ENCODE measurements at regions not wholly inside any gene's neighbourhood (a gene's known extent, or its start where the extent isn't known, plus 50 kb on each side); places are given as distances from the start of the nearest gene placed in this dataset.
A peak's percentile ranks its signal among the peaks of the same experiment; 100 is the strongest.
"Not testable (repeated sequence)": the region's sequence is repeated elsewhere in the genome, so short reads cannot be mapped to it uniquely, and the experiment has no call there.

DNA sequence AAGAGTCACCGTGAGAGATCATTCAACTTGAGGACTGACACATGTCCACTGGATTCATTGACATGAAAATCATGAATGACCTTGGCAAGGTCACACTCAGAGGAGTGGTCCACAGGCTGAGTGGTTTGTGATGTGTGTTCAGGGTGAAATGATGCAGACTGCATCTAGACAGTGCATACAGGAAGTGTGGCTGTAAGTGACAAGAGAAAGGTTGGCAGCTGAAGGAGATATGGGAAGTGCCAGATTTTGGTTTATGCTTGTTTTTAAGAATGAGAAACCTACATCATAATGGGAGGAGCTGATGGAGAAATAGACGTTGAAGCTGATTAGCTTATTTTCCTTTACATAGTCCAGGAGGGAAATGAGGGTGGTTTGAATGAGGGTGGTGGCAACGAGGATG is 64.8 kb upstream of the VIPR2 start:
- no peak for DNase-seq (ENCODE audit: low read depth)

DNA sequence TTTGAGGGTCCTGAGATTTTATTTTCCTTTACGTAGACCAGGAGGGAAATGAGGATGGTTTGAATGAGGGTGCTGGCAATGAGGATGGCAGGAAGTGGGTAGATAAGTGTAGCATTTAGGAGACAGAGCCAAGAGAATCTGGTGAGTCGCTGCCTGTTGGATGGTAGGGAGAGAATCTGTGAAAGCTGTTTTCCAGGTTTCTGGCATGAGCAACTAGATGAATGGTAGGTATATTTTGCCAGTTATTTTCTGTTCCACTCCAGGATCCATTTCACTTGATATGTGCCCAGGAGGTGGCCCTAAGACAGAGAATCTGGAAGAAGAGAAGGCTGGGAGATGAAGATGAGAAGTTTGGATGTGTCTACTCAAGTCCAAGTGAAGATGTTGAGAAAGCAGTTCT is 63.3 kb upstream of the VIPR2 start:
- DNase-seq (ENCODE audit: low read depth) = no peak

- DNase-seq (ENCODE audit: low read depth) = no peak
Observed at GRCh38 chr7:159207393-159207792, 62.7 kb upstream of the VIPR2 start.

DNA sequence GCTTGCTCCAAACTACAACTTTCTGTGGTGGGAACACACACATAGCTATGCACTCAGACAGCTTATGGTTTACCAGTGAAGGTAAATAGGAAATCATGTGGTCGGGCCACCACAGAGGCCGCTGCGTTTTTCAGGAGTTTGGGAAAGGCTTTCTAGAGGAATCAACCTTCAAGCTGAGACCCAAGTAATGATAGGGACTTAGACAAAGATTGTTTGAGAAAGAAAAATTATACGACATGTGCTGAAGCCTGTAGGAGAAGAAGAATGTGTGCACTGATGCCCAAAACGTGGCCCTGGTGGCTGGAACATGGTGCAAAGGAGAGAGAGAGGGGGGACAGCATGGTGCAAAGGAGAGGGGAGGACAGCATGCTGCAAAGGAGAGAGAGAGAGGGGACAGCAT is 61.2 kb upstream of the VIPR2 start:
- no peak for DNase-seq (ENCODE audit: low read depth)

- no peak for DNase-seq (ENCODE audit: low read depth)
Observed at GRCh38 chr7:159204664-159205063, 60.0 kb upstream of the VIPR2 start.

- not testable (repeated sequence) for DNase-seq (ENCODE audit: low read depth)
Observed at GRCh38 chr7:159203253-159203652, 58.6 kb upstream of the VIPR2 start.

- DNase-seq (ENCODE audit: low read depth) = peak; percentile 4
Observed at GRCh38 chr7:159201722-159202330, 57.2 kb upstream of the VIPR2 start.

- no peak for DNase-seq (ENCODE audit: low read depth)
Observed at GRCh38 chr7:159200421-159200820, 55.8 kb upstream of the VIPR2 start.

- no peak for DNase-seq (ENCODE audit: low read depth)
Observed at GRCh38 chr7:159198016-159198724, 53.5 kb upstream of the VIPR2 start.

DNA sequence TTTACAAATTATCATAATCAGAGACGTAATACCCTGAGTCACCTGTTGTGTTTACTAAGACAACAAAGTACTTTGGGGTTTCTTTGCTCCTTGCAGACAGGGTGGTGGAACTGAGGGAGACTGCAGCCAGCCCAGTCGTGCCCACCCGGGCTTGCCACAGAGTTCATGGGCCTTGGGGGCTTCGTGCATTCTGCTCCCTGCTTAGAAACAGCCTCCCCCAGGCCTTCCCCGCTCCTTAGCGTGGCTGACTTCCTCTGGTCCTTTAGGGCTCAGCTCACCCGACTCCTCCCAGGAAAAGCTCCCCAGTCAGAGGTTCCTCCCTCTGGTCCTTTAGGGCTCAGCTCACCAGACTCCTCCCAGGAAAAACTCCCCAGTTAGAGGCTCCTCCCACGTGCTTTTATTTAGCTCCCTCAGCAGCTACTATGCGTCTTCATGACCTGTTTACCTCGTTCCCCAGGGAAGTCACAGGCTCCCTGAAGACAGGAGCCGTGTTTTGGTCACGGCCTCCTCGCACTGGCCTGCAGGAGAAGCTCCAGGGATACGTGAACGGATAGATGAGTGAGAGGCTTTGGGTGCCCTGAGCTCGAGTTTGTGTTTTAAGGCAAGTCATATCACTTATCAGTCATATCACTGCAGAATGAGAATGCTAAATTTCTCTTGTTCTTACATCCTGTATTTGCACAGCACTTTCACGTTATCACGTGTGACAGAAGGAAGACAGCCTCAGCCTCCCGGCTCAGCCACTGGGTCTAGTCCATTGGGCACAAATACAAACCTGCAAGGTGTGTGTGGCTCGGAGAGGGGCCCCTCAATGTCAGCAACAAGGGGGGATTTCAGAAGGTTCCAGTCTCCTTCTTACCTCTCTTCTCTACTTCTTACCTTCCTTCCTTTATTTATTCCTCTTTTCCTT is 52.7 kb upstream of the VIPR2 start:
- DNase-seq (ENCODE audit: low read depth) = peak; percentile 43

DNA sequence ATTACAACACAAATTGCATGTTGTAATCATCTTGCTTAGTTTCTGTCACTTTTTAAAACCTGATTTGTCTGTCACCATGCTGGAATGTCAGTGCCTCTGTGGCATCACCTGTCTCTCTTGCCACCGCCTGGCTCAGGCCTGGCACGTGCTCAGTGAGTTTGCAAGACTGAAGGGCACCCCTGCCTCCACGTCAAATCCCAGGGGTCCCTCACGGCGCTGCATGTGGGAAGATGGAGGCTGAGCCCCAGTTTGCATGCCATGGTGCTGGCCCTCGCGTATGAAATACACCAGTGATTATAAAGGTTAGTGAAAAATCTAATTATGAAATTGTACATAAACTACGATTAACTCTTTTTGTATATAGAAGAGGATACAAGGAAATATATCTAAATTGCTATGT is 51.9 kb upstream of the VIPR2 start:
- DNase-seq (ENCODE audit: low read depth) = no peak

GRCh38 chr7:159195946-159196345 is 51.3 kb upstream of the VIPR2 start:
- peak; percentile 10 for DNase-seq (ENCODE audit: low read depth)
